GM12878 (cell line): ENCODE measurements at regions not wholly inside any gene's neighbourhood (a gene's known extent, or its start where the extent isn't known, plus 50 kb on each side); places are given as distances from the start of the nearest gene placed in this dataset.

ENCODE experiments used
- ATAC-seq: fragments of 200-7000 bp; cut with Tn5 transposase; 3 replicates; pipeline ENCODE4 v1.9.1; 2020; ENCODE audit warnings: mild to moderate bottlenecking, moderate library complexity
- BruUV-seq: library from RNA; stranded (reverse); fragments of 400-500 nt; replicated peaks from 2 replicates; lab custom pipeline; 2021; lab: Mats Ljungman, UMichigan
- CTCF ChIA-PET: fragments of 300-600 bp; sonication (Branson Sonifier 250); formaldehyde crosslinking; extraction: SDS; loops from one replicate; lab custom pipeline; 2021; ENCODE audit warnings: inconsistent platforms; lab: Yijun Ruan, JAX
- POLR2A ChIA-PET: fragments of 350-600 bp; formaldehyde crosslinking; extraction: SDS; loops from one replicate; lab custom pipeline; 2021; ENCODE audit warnings: inconsistent platforms; lab: Charles Lee
- RAD21 ChIA-PET: fragments of 300-600 bp; sonication (Branson Sonifier 250); formaldehyde crosslinking; loops from one replicate; lab custom pipeline; 2023; ENCODE audit warnings: antibody characterized with exemption; ENCODE audit not compliant: unreplicated experiment; lab: Charles Lee
- SMC1A ChIA-PET: fragments of 300-600 bp; sonication (Branson Sonifier 250); formaldehyde crosslinking; loops from one replicate; lab custom pipeline; 2023; ENCODE audit not compliant: unreplicated experiment, uncharacterized antibody; lab: Charles Lee
- DNase-seq: peaks from one replicate; pipeline ENCODE4 v3.0.0-alpha.2; 2011; ENCODE audit warnings: low read depth, low spot score
- FAIRE-seq: peaks from 3 replicates; lab custom pipeline; 2011; peaks lifted over from hg19 to GRCh38; lab: Jason Lieb, UNC
- H2AFZ ChIP-seq: 2 replicates; pipeline ENCODE4 v1.6.0; 2011; ENCODE audit warnings: low read depth, low read length, control low read depth; ENCODE audit not compliant: control insufficient read depth
- H3K27ac ChIP-seq: 2 replicates; pipeline ENCODE4 v1.5.1; 2011; ENCODE audit warnings: control low read depth; ENCODE audit not compliant: control insufficient read depth, insufficient read depth
- H3K27me3 ChIP-seq, 2 experiments: replicated peaks in 1 of 2; 2 replicates each; pipeline versions ENCODE4 v1.6.0 to v1.6.1; 2011; ENCODE audit warnings: low read length in 1 of 2; ENCODE audit not compliant: control insufficient read depth in 2 of 2, insufficient read depth in 2 of 2
- H3K36me3 ChIP-seq, 2 experiments: 2 replicates each; pipeline ENCODE4 v1.5.1; 2011; ENCODE audit warnings: low read length in 1 of 2; ENCODE audit not compliant: control insufficient read depth in 2 of 2, insufficient read depth in 2 of 2
- H3K4me1 ChIP-seq: 2 replicates; pipeline ENCODE4 v1.6.1; 2011; ENCODE audit warnings: mild to moderate bottlenecking, low read length, moderate library complexity, mixed read lengths; ENCODE audit not compliant: control insufficient read depth, insufficient read depth
- H3K4me2 ChIP-seq: 2 replicates; pipeline ENCODE4 v1.6.0; 2011; ENCODE audit warnings: control low read depth; ENCODE audit not compliant: control insufficient read depth, insufficient read depth
- H3K4me3 ChIP-seq: fragments of 200-600 bp; sonication (generic); 2 replicates; pipeline ENCODE4 v1.5.1; 2016
- H3K79me2 ChIP-seq: 2 replicates; pipeline ENCODE4 v1.6.0; 2011; ENCODE audit warnings: low read length; ENCODE audit not compliant: control insufficient read depth, insufficient read depth
- H3K9ac ChIP-seq: 2 replicates; pipeline ENCODE4 v1.8.0; 2011; ENCODE audit warnings: low read length, control low read depth, mixed read lengths; ENCODE audit not compliant: control insufficient read depth, insufficient read depth
- H3K9me3 ChIP-seq: replicated peaks from 3 replicates; pipeline ENCODE4 v1.5.1; 2011; ENCODE audit warnings: mild to moderate bottlenecking, low read length; ENCODE audit not compliant: control insufficient read depth, insufficient read depth
- H4K20me1 ChIP-seq: 2 replicates; pipeline ENCODE4 v1.6.0; 2011; ENCODE audit not compliant: control insufficient read depth, insufficient read depth
- FOS ChIP-seq: IDR thresholded peaks from 3 replicates; pipeline ENCODE4 v1.6.1; 2011; ENCODE audit warnings: borderline replicate concordance; ENCODE audit not compliant: insufficient read length; ENCODE audit errors: extremely low read depth
- GABPA ChIP-seq: IDR thresholded peaks from 2 replicates; pipeline ENCODE4 v1.6.1; 2014; ENCODE audit warnings: antibody characterized with exemption, low read depth, mild to moderate bottlenecking, inconsistent platforms
- IKZF1 ChIP-seq: fragments of 450-650 bp; conservative IDR thresholded peaks from 2 replicates; pipeline ENCODE4 v1.6.1; 2017; ENCODE audit warnings: antibody characterized with exemption, mild to moderate bottlenecking
- ZNF384 ChIP-seq: IDR thresholded peaks from 2 replicates; pipeline ENCODE4 v1.6.1; 2012; ENCODE audit warnings: low read depth, mild to moderate bottlenecking, low read length, improper control_type of control experiment, borderline replicate concordance
- WGBS: methylation state at CpG from one replicate; pipeline ENCODE4 v1.1.6; 2016; ENCODE audit warnings: low lambda C conversion rate; ENCODE audit not compliant: insufficient replicate concordance, insufficient coverage; ENCODE audit errors: missing lambda C conversion rate; 5-methylcytosine and 5-hydroxymethylcytosine counted together
- in situ Hi-C: fragments of 300-500 bp; cut with MboI; formaldehyde crosslinking; loops from 9 replicates; pipeline ENCODE4 v1.14.3; 2018; ENCODE audit warnings: mixed read lengths
- intact Hi-C: fragments of 100-400 bp; cut with micrococcal nuclease; formaldehyde crosslinking; loops from one replicate; pipeline ENCODE4 v1.14.2; 2022; ENCODE audit not compliant: unreplicated experiment

DNA sequence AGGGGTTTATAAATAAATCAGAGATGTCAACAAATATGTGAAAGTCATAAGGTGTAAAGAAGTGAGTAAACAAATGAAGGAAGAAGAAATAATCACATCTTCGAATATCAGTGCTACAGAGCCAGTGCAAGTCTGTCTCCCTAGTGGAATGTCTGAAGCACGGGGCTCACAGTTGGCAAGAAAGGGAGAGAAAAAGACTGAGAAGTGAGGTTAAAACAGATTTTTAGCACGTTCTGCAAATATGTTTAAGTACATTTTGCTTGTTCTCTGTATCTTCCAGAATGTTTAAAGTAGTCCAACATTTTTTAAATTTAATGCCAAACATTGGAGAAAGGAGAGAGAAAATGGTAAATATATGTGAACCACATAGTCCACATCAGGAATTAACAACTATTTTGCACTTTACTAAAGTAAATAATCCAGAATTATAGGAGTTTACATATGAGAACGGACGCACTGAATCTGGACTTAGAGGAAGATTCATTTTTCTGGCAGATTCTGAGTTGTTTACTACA is 682.4 kb downstream of the LTN1 start:
- Histone ChIP-seq H3K4me2 (no peak overlapping the region), H3K9me3 (no peaks in the 10 kb centered on the region), H3K4me1 (no peaks in the 10 kb centered on the region), H3K27ac (no peak overlapping the region), H3K79me2 (no peaks in the 10 kb centered on the region), H4K20me1 (no peaks in the 10 kb centered on the region), H3K4me3 (no peak overlapping the region), H3K27me3 (no peaks in the 10 kb centered on the region), H2AFZ (no peak overlapping the region), H3K9ac (no peak overlapping the region), H3K36me3 (no peaks in the 10 kb centered on the region)
- ChIA-PET SMC1A (no interaction called here), CTCF (no interaction called here), RAD21 (no interaction called here), POLR2A (no interaction called here)
- DNase-seq: no peak
- in situ Hi-C loops: no loop called here
- ATAC-seq: no peak
- no TSS peak for BruUV-seq
- intact Hi-C loops: no loop called here
- TF ChIP-seq FOS: no peak
- 20% methylated on average over 5 of the region's 5 CpGs for WGBS
- FAIRE-seq: no peak

DNA sequence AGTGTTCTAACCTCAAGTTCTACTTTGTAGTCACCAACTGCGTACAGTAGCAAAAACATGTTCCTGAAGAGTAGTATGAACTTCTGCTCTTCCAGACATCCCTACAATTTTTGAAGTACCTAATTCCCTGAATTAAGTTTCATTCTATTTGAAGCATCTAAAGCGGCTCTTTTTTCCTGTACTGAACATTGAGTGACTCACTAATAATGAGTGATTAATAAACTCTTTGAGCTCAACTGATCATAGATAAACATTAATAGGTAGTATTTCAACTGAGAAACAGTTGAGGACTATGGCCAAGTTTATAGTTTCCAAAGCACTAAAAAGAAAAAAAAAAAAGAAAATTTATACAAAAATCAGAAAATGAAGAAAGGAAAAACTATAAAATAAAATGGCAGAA is 683.1 kb downstream of the LTN1 start:
- no peaks in the 10 kb centered on the region for H3K79me2 ChIP-seq
- intact Hi-C loops (no loop called here), in situ Hi-C loops (no loop called here)
- CTCF ChIA-PET: no interaction called here
- H3K36me3 ChIP-seq: no peaks in the 10 kb centered on the region
- ATAC-seq: no peak
- POLR2A ChIA-PET: no interaction called here
- no peaks in the 10 kb centered on the region for H4K20me1 ChIP-seq
- WGBS: 23% methylated on average over 2 of the region's 2 CpGs
- H3K4me2 ChIP-seq: no peak overlapping the region
- no peaks in the 10 kb centered on the region for H3K27me3 ChIP-seq
- BruUV-seq: no TSS peak
- RAD21 ChIA-PET: no interaction called here
- H3K9me3 ChIP-seq: no peaks in the 10 kb centered on the region
- no peak for FAIRE-seq
- H3K27ac ChIP-seq: no peak overlapping the region
- H3K4me3 ChIP-seq: no peak overlapping the region
- H3K9ac ChIP-seq: no peak overlapping the region
- SMC1A ChIA-PET: no interaction called here
- no peak overlapping the region for H2AFZ ChIP-seq
- TF ChIP-seq ZNF384 (no peak), GABPA (no peak), IKZF1 (no peak)
- no peaks in the 10 kb centered on the region for H3K4me1 ChIP-seq
- DNase-seq: no peak
